SK-N-SH (cell line): ENCODE measurements at regions not wholly inside any gene's neighbourhood (a gene's known extent, or its start where the extent isn't known, plus 50 kb on each side); places are given as distances from the start of the nearest gene placed in this dataset.

ENCODE experiments used
- CTCF ChIA-PET: fragments of 300-600, 350-600 bp; formaldehyde crosslinking; extraction: SDS; loops from one replicate; lab custom pipeline; 2021; lab: Yijun Ruan, JAX
- POLR2A ChIA-PET: fragments of 350-600 bp; sonication (Branson Sonifier 250); formaldehyde crosslinking; extraction: SDS; loops from one replicate; lab custom pipeline; 2020; ENCODE audit warnings: antibody characterized with exemption, inconsistent platforms; lab: Yijun Ruan, JAX
- DNase-seq: peaks from one replicate; pipeline ENCODE4 v3.0.0; 2012
- H2AFZ ChIP-seq: fragments of 200-600 bp; sonication (generic); 2 replicates; pipeline ENCODE4 v1.8.1; 2016; ENCODE audit warnings: antibody characterized with exemption, mild to moderate bottlenecking, low read depth
- H3F3A ChIP-seq: fragments of 200-600 bp; sonication (generic); replicated peaks from 2 replicates; pipeline ENCODE3; 2016; ENCODE audit warnings: antibody characterized with exemption, mild to moderate bottlenecking; ENCODE audit not compliant: insufficient read depth
- H3K27ac ChIP-seq, 2 experiments: fragments of 200-500 bp in 1 of 2; fragments of 200-600 bp in 1 of 2; sonication (Bioruptor generic) in 1 of 2; sonication (generic), shearing (Covaris generic) in 1 of 2; 2 replicates each; pipeline versions ENCODE4 v1.5.1 to v1.6.1; 2014 to 2016; ENCODE audit warnings: low read depth in 2 of 2, inconsistent platforms in 1 of 2, low read length in 1 of 2, mild to moderate bottlenecking in 1 of 2, mixed read lengths in 1 of 2
- H3K27me3 ChIP-seq: fragments of 200-600 bp; sonication (generic), shearing (Covaris generic); 2 replicates; pipeline ENCODE4 v1.6.1; 2016; ENCODE audit warnings: mixed run types; ENCODE audit not compliant: insufficient read depth
- H3K36me3 ChIP-seq, 2 experiments: fragments of 200-500 bp in 1 of 2; fragments of 200-600 bp in 1 of 2; sonication (Bioruptor generic) in 1 of 2; sonication (generic) in 1 of 2; replicated peaks in 1 of 2; 2 replicates each; pipeline versions ENCODE3 to v1.5.1; 2014 to 2016; ENCODE audit warnings: low read length in 1 of 2, mild to moderate bottlenecking in 1 of 2; ENCODE audit not compliant: insufficient read depth in 2 of 2, control insufficient read depth in 1 of 2
- H3K4me1 ChIP-seq, 2 experiments: fragments of 200-500 bp in 1 of 2; fragments of 200-600 bp in 1 of 2; sonication (Bioruptor generic) in 1 of 2; sonication (generic), shearing (Covaris generic) in 1 of 2; 2 replicates each; pipeline versions ENCODE4 v1.5.1 to v1.6.1; 2014 to 2016; ENCODE audit warnings: low read depth in 1 of 2, low read length in 1 of 2, mixed run types in 1 of 2; ENCODE audit not compliant: insufficient read depth in 2 of 2, control insufficient read depth in 1 of 2
- H3K4me2 ChIP-seq: fragments of 200-600 bp; sonication (generic), shearing (Covaris generic); 2 replicates; pipeline ENCODE4 v1.6.1; 2017; ENCODE audit warnings: mixed run types
- H3K4me3 ChIP-seq, 2 experiments: fragments of 200-500 bp in 1 of 2; fragments of 200-600 bp in 1 of 2; sonication (Bioruptor generic) in 1 of 2; sonication (generic), shearing (Covaris generic) in 1 of 2; 2 replicates each; pipeline versions ENCODE4 v1.5.1 to v1.8.1; 2014 to 2016; ENCODE audit warnings: low read depth in 2 of 2, inconsistent platforms in 1 of 2, low read length in 1 of 2, mild to moderate bottlenecking in 1 of 2, mixed read lengths in 1 of 2, moderate library complexity in 1 of 2
- H3K79me2 ChIP-seq: fragments of 200-600 bp; sonication (generic); 2 replicates; pipeline ENCODE4 v1.8.1; 2017; ENCODE audit warnings: mild to moderate bottlenecking; ENCODE audit not compliant: insufficient read depth
- H3K9ac ChIP-seq: fragments of 200-600 bp; sonication (generic); 2 replicates; pipeline ENCODE4 v1.6.1; 2017; ENCODE audit warnings: mixed run types
- H3K9me2 ChIP-seq: fragments of 200-600 bp; sonication (generic); 2 replicates; pipeline ENCODE4 v1.6.1; 2017; ENCODE audit warnings: mixed run types
- H3K9me3 ChIP-seq: fragments of 200-600 bp; sonication (generic); 2 replicates; pipeline ENCODE4 v1.6.1; 2017; ENCODE audit warnings: mixed run types, mild to moderate bottlenecking, moderate library complexity
- H4K20me1 ChIP-seq: fragments of 200-600 bp; sonication (generic); 2 replicates; pipeline ENCODE4 v1.6.1; 2017; ENCODE audit warnings: mild to moderate bottlenecking, mixed run types; ENCODE audit not compliant: insufficient read depth
- CHD2 ChIP-seq: fragments of 150-350 bp; IDR thresholded peaks from 2 replicates; pipeline ENCODE4 v1.6.1; 2018; ENCODE audit warnings: low read length; ENCODE audit not compliant: partially characterized antibody
- EZH2phosphoT487 ChIP-seq: fragments of 200-600 bp; sonication (generic); IDR thresholded peaks from 2 replicates; pipeline ENCODE4 v1.6.1; 2017; ENCODE audit warnings: low read depth, mixed run types, mild to moderate bottlenecking, antibody characterized with exemption, moderate library complexity, borderline replicate concordance
- FOSL2 ChIP-seq: IDR thresholded peaks from 2 replicates; pipeline ENCODE4 v1.4.0; 2012; ENCODE audit warnings: low read depth, mild to moderate bottlenecking, moderate library complexity, borderline replicate concordance
- FOXM1 ChIP-seq: IDR thresholded peaks from 2 replicates; pipeline ENCODE4 v1.4.0; 2012; ENCODE audit warnings: low read depth, mild to moderate bottlenecking
- GABPA ChIP-seq: IDR thresholded peaks from 2 replicates; pipeline ENCODE4 v1.4.0; 2012; ENCODE audit warnings: low read depth, mild to moderate bottlenecking
- MAX ChIP-seq: IDR thresholded peaks from 2 replicates; pipeline ENCODE4 v1.4.0; 2012; ENCODE audit warnings: low read depth
- MEF2A ChIP-seq: IDR thresholded peaks from 2 replicates; pipeline ENCODE4 v1.4.0; 2012; ENCODE audit warnings: low read depth, borderline replicate concordance
- MXI1 ChIP-seq: IDR thresholded peaks from 2 replicates; pipeline ENCODE4 v1.6.1; 2012; ENCODE audit warnings: mild to moderate bottlenecking, low read depth, low read length, improper control_type of control experiment
- NRF1 ChIP-seq: IDR thresholded peaks from 2 replicates; pipeline ENCODE4 v1.6.1; 2012; ENCODE audit warnings: low read depth, mild to moderate bottlenecking, low read length
- RAD21 ChIP-seq: IDR thresholded peaks from 2 replicates; pipeline ENCODE4 v1.6.1; 2012; ENCODE audit warnings: mild to moderate bottlenecking, low read length
- RXRA ChIP-seq: IDR thresholded peaks from 2 replicates; pipeline ENCODE4 v1.4.0; 2012; ENCODE audit warnings: low read depth, mild to moderate bottlenecking, borderline replicate concordance
- TAF1 ChIP-seq: IDR thresholded peaks from 2 replicates; pipeline ENCODE4 v1.6.1; 2012; ENCODE audit warnings: low read depth, mild to moderate bottlenecking, low read length, moderate library complexity, borderline replicate concordance
- TEAD4 ChIP-seq: IDR thresholded peaks from 2 replicates; pipeline ENCODE4 v1.4.0; 2012; ENCODE audit warnings: mild to moderate bottlenecking, borderline replicate concordance; ENCODE audit not compliant: insufficient read depth
- USF2 ChIP-seq: fragments of 150-350 bp; IDR thresholded peaks from 2 replicates; pipeline ENCODE4 v1.6.1; 2017; ENCODE audit warnings: antibody characterized with exemption, low read length, low read depth, borderline replicate concordance
- ZBTB33 ChIP-seq: IDR thresholded peaks from 2 replicates; pipeline ENCODE4 v1.4.0; 2012; ENCODE audit warnings: low read depth, borderline replicate concordance
- WGBS: methylation state at CpG from one replicate; pipeline ENCODE4 v1.1.6; 2017; ENCODE audit warnings: low lambda C conversion rate; 5-methylcytosine and 5-hydroxymethylcytosine counted together

GRCh38 chr4:31417040-31417439 lies 696.9 kb downstream of the PCDH7 start (continued):
- TF ChIP-seq EZH2phosphoT487 (no peak), CHD2 (no peak)

DNA sequence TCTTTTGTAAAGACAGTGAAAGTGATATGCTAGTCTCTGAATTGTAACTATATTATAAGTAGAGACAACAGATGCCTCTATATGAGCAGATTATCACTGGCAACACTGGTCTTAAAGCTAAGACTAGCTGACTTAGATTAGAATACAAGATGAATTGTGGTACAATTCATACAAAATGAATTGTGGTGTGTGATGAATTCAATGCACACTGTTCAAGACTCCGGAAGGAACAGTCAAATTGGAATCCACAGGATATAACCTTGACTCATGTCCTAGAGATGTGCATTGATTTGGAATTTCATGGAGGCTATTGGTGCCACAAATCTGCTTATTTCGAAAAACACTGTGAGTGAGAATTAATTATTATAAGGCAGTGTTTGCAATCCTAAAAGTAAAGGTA lies 701.8 kb downstream of the PCDH7 start:
- Histone ChIP-seq H3K27ac (no peak overlapping the region), H3K79me2 (no peaks in the 10 kb centered on the region), H3K4me3 (no peak overlapping the region), H2AFZ (no peak overlapping the region), H3F3A (no peaks in the 10 kb centered on the region), H3K36me3 (no peaks in the 10 kb centered on the region), H3K9me3 (no peaks in the 10 kb centered on the region), H3K27me3 (no peaks in the 10 kb centered on the region), H3K4me1 (no peaks in the 10 kb centered on the region), H3K4me2 (no peak overlapping the region), H3K9ac (no peak overlapping the region), H3K9me2 (no peaks in the 10 kb centered on the region), H4K20me1 (no peaks in the 10 kb centered on the region)
- ChIA-PET CTCF (interaction anchor here (1.4 kb wide), 1 partner anchor 8 kb away, joined by 3 read pairs; no protein-coding TSS in a partner anchor), POLR2A (no interaction called here)
- TF ChIP-seq RXRA (no peak), ZBTB33 (no peak), TAF1 (no peak), FOSL2 (no peak), EZH2phosphoT487 (no peak), MXI1 (no peak), USF2 (no peak), GABPA (no peak), TEAD4 (no peak), MEF2A (no peak), RAD21 (no peak), NRF1 (no peak), FOXM1 (no peak), MAX (no peak)
- no peak for DNase-seq
- WGBS: 12% methylated on average over 2 of the region's 2 CpGs
